ENCODE measurements at regions not wholly inside any gene's neighbourhood (a gene's known extent, or its start where the extent isn't known, plus 50 kb on each side); places are given as distances from the start of the nearest gene placed in this dataset.

- Mint-ChIP-seq H3K4me3 (no peak overlapping the region), H3K27me3 (no peaks in the 10 kb centered on the region), H3K27ac (no peak overlapping the region), H3K36me3 (no peaks in the 10 kb centered on the region), H3K4me1 (no peaks in the 10 kb centered on the region), H3K9me3 (peaks cover 2 to 31% (median 9%) of the 10 kb centered on the region in 7 donors)
- Histone ChIP-seq H3K4me3 (ENCODE audit: low read depth, low read length) (no peak overlapping the region), H3K27me3 (ENCODE audit: control insufficient read depth, insufficient read depth, low read length) (no peaks in the 10 kb centered on the region), H3K27ac (ENCODE audit: insufficient read depth, low read length, poor library complexity, severe bottlenecking) (no peak overlapping the region), H3K36me3 (ENCODE audit: control insufficient read depth, insufficient read depth, low read length) (no peaks in the 10 kb centered on the region), H3K4me1 (ENCODE audit: control insufficient read depth, insufficient read depth, low read length, poor library complexity, severe bottlenecking) (no peaks in the 10 kb centered on the region), H3K9me3 (ENCODE audit: control insufficient read depth in 2 of 2, low read length in 2 of 2) (peaks cover 0 to 2% of the 10 kb centered on the region in 2 experiments)
- no peak for ATAC-seq (ENCODE audit: low read depth in 2 of 2)
- DNase-seq: no peak
Observed at GRCh38 chr5:13029211-13029610, 915.3 kb downstream of the DNAH5 start.

- Mint-ChIP-seq H3K27ac (no peak overlapping the region), H3K9me3 (peaks cover 0 to 31% (median 9%) of the 10 kb centered on the region in 7 donors)
- no peak for ATAC-seq (ENCODE audit: low read depth in 2 of 2)
Observed at GRCh38 chr5:13027874-13028273, 916.6 kb downstream of the DNAH5 start.

DNA sequence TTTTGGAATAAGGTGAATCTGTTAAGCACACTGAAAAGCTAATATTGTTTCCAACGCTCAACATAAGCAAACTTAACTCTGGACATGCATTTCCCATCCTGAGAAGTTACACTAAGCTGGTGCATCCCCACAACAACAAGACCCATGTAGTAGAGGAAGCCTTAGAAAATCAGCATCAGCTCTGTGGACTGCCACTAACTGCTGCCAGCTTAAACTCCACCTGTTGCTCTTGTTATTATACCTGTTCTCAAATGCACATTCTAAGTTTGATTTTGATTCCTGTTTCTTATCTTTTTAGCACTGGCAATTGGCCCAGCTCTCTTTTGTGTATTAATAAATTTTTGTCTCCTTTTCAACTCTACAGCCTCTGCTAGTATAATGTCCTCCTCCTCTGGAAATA lies 924.8 kb downstream of the DNAH5 start:
- no peaks in the 10 kb centered on the region for H3K27me3 Mint-ChIP-seq
- no peaks in the 10 kb centered on the region for H3K36me3 Mint-ChIP-seq
- H3K9me3 ChIP-seq (ENCODE audit: control insufficient read depth in 2 of 2, low read length in 2 of 2): peaks cover 0 to 2% of the 10 kb centered on the region in 2 experiments
- H3K4me3 Mint-ChIP-seq: no peak overlapping the region
- H3K4me1 Mint-ChIP-seq: no peaks in the 10 kb centered on the region
- H3K9me3 Mint-ChIP-seq: peaks cover 0 to 19% (median 1%) of the 10 kb centered on the region in 7 donors
- H3K36me3 ChIP-seq (ENCODE audit: control insufficient read depth, insufficient read depth, low read length): no peaks in the 10 kb centered on the region
- no peaks in the 10 kb centered on the region for H3K27me3 ChIP-seq (ENCODE audit: control insufficient read depth, insufficient read depth, low read length)
- ATAC-seq (ENCODE audit: low read depth in 2 of 2) (no peak), DNase-seq (no peak)
- no peak overlapping the region for H3K27ac ChIP-seq (ENCODE audit: insufficient read depth, low read length, poor library complexity, severe bottlenecking)
- no peak overlapping the region for H3K27ac Mint-ChIP-seq
- H3K4me1 ChIP-seq (ENCODE audit: control insufficient read depth, insufficient read depth, low read length, poor library complexity, severe bottlenecking): no peaks in the 10 kb centered on the region
- no peak overlapping the region for H3K4me3 ChIP-seq (ENCODE audit: low read depth, low read length)

More at GRCh38 chr5:13027874-13028273, 916.6 kb downstream of the DNAH5 start:
- no peak for DNase-seq
- H3K4me3 ChIP-seq (ENCODE audit: low read depth, low read length): no peak overlapping the region
- Mint-ChIP-seq H3K27me3 (no peaks in the 10 kb centered on the region), H3K36me3 (no peaks in the 10 kb centered on the region), H3K4me1 (no peaks in the 10 kb centered on the region), H3K4me3 (no peak overlapping the region)
- H3K36me3 ChIP-seq (ENCODE audit: control insufficient read depth, insufficient read depth, low read length): no peaks in the 10 kb centered on the region
- H3K27ac ChIP-seq (ENCODE audit: insufficient read depth, low read length, poor library complexity, severe bottlenecking): no peak overlapping the region
- peaks cover 0 to 2% of the 10 kb centered on the region in 2 experiments for H3K9me3 ChIP-seq (ENCODE audit: control insufficient read depth in 2 of 2, low read length in 2 of 2)
- H3K4me1 ChIP-seq (ENCODE audit: control insufficient read depth, insufficient read depth, low read length, poor library complexity, severe bottlenecking): no peaks in the 10 kb centered on the region
- H3K27me3 ChIP-seq (ENCODE audit: control insufficient read depth, insufficient read depth, low read length): no peaks in the 10 kb centered on the region

- H3K4me1 Mint-ChIP-seq: no peaks in the 10 kb centered on the region
- Histone ChIP-seq H3K27me3 (ENCODE audit: control insufficient read depth, insufficient read depth, low read length) (no peaks in the 10 kb centered on the region), H3K4me1 (ENCODE audit: control insufficient read depth, insufficient read depth, low read length, poor library complexity, severe bottlenecking) (no peaks in the 10 kb centered on the region), H3K27ac (ENCODE audit: insufficient read depth, low read length, poor library complexity, severe bottlenecking) (no peak overlapping the region), H3K9me3 (ENCODE audit: control insufficient read depth in 2 of 2, low read length in 2 of 2) (peaks cover 0 to 10% of the 10 kb centered on the region in 2 experiments), H3K36me3 (ENCODE audit: control insufficient read depth, insufficient read depth, low read length) (no peaks in the 10 kb centered on the region), H3K4me3 (ENCODE audit: low read depth, low read length) (no peak overlapping the region)
- no peak overlapping the region for H3K4me3 Mint-ChIP-seq
- no peaks in the 10 kb centered on the region for H3K27me3 Mint-ChIP-seq
- no peak for ATAC-seq (ENCODE audit: low read depth in 2 of 2)
- H3K9me3 Mint-ChIP-seq: peaks cover 7 to 35% (median 10%) of the 10 kb centered on the region in 7 donors
- no peaks in the 10 kb centered on the region for H3K36me3 Mint-ChIP-seq
- H3K27ac Mint-ChIP-seq: no peak overlapping the region
- no peak for DNase-seq
Observed at GRCh38 chr5:13003457-13003856, 941.0 kb downstream of the DNAH5 start.

- Mint-ChIP-seq H3K9me3 (peaks cover 1 to 19% (median 14%) of the 10 kb centered on the region in 7 donors), H3K36me3 (no peaks in the 10 kb centered on the region), H3K4me1 (no peaks in the 10 kb centered on the region), H3K27ac (no peak overlapping the region), H3K27me3 (no peaks in the 10 kb centered on the region), H3K4me3 (no peak overlapping the region)
- Histone ChIP-seq H3K9me3 (ENCODE audit: control insufficient read depth in 2 of 2, low read length in 2 of 2) (peaks cover 0 to 10% of the 10 kb centered on the region in 2 experiments), H3K4me3 (ENCODE audit: low read depth, low read length) (no peak overlapping the region), H3K27me3 (ENCODE audit: control insufficient read depth, insufficient read depth, low read length) (no peaks in the 10 kb centered on the region), H3K4me1 (ENCODE audit: control insufficient read depth, insufficient read depth, low read length, poor library complexity, severe bottlenecking) (no peaks in the 10 kb centered on the region), H3K36me3 (ENCODE audit: control insufficient read depth, insufficient read depth, low read length) (no peaks in the 10 kb centered on the region), H3K27ac (ENCODE audit: insufficient read depth, low read length, poor library complexity, severe bottlenecking) (no peak overlapping the region)
- ATAC-seq (ENCODE audit: low read depth in 2 of 2): no peak
- no peak for DNase-seq
Observed at GRCh38 chr5:12999667-13000066, 944.8 kb downstream of the DNAH5 start.

- H3K36me3 Mint-ChIP-seq: no peaks in the 10 kb centered on the region
- Histone ChIP-seq H3K27me3 (ENCODE audit: control insufficient read depth, insufficient read depth, low read length) (no peaks in the 10 kb centered on the region), H3K9me3 (ENCODE audit: control insufficient read depth in 2 of 2, low read length in 2 of 2) (peaks cover 0 to 6% of the 10 kb centered on the region in 2 experiments), H3K4me3 (ENCODE audit: low read depth, low read length) (no peak overlapping the region), H3K4me1 (ENCODE audit: control insufficient read depth, insufficient read depth, low read length, poor library complexity, severe bottlenecking) (no peaks in the 10 kb centered on the region), H3K36me3 (ENCODE audit: control insufficient read depth, insufficient read depth, low read length) (no peaks in the 10 kb centered on the region), H3K27ac (ENCODE audit: insufficient read depth, low read length, poor library complexity, severe bottlenecking) (no peak overlapping the region)
- H3K4me1 Mint-ChIP-seq: no peaks in the 10 kb centered on the region
- no peaks in the 10 kb centered on the region for H3K27me3 Mint-ChIP-seq
- no peak overlapping the region for H3K27ac Mint-ChIP-seq
- H3K9me3 Mint-ChIP-seq: peaks cover 1 to 37% (median 5%) of the 10 kb centered on the region in 7 donors
- no peak for ATAC-seq (ENCODE audit: low read depth in 2 of 2)
- no peak overlapping the region for H3K4me3 Mint-ChIP-seq
- DNase-seq: no peak
Observed at GRCh38 chr5:12985142-12985541, 959.3 kb downstream of the DNAH5 start.

DNA sequence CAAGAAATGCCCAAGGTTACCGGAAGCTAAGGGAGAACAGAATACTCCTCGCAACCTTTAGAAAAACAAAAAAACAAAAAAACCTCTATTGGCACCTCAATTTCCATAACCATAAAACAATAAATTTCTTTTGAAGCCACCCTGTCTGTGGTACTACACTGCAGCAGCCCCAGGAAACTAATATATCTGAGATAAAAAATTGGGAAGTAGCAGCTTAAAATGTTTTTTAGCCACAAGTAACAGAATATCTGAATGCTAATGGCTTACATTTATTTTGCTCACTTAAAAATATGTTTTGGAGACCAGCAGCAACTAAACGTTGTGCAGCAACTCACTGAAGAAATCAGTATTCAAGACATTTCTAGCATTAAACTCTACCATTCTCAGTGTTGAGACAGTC lies 969.6 kb downstream of the DNAH5 start:
- ATAC-seq (ENCODE audit: low read depth in 2 of 2): no peak
- H3K4me1 Mint-ChIP-seq: no peaks in the 10 kb centered on the region

GRCh38 chr5:12965804-12966203 lies 978.7 kb downstream of the DNAH5 start:
- no peak overlapping the region for H3K27ac ChIP-seq (ENCODE audit: insufficient read depth, low read length, poor library complexity, severe bottlenecking)
- Mint-ChIP-seq H3K36me3 (no peaks in the 10 kb centered on the region), H3K4me3 (no peak overlapping the region), H3K4me1 (no peaks in the 10 kb centered on the region), H3K27ac (no peak overlapping the region), H3K9me3 (peaks cover 0 to 20% (median 7%) of the 10 kb centered on the region in 7 donors), H3K27me3 (no peaks in the 10 kb centered on the region)
- no peaks in the 10 kb centered on the region for H3K27me3 ChIP-seq (ENCODE audit: control insufficient read depth, insufficient read depth, low read length)
- H3K9me3 ChIP-seq (ENCODE audit: control insufficient read depth in 2 of 2, low read length in 2 of 2): no peaks in the 10 kb centered on the region
- ATAC-seq (ENCODE audit: low read depth in 2 of 2) (no peak), DNase-seq (no peak)
- H3K4me3 ChIP-seq (ENCODE audit: low read depth, low read length): no peak overlapping the region
- no peaks in the 10 kb centered on the region for H3K4me1 ChIP-seq (ENCODE audit: control insufficient read depth, insufficient read depth, low read length, poor library complexity, severe bottlenecking)
- no peaks in the 10 kb centered on the region for H3K36me3 ChIP-seq (ENCODE audit: control insufficient read depth, insufficient read depth, low read length)

More for the DNA sequence above, 969.6 kb downstream of the DNAH5 start:
- H3K27me3 Mint-ChIP-seq: no peaks in the 10 kb centered on the region
- no peak overlapping the region for H3K4me3 Mint-ChIP-seq
- H3K4me1 ChIP-seq (ENCODE audit: control insufficient read depth, insufficient read depth, low read length, poor library complexity, severe bottlenecking): no peaks in the 10 kb centered on the region
- no peaks in the 10 kb centered on the region for H3K36me3 Mint-ChIP-seq
- peaks cover 0 to 11% (median 5%) of the 10 kb centered on the region in 7 donors for H3K9me3 Mint-ChIP-seq
- no peak overlapping the region for H3K27ac Mint-ChIP-seq
- DNase-seq: no peak
- no peaks in the 10 kb centered on the region for H3K36me3 ChIP-seq (ENCODE audit: control insufficient read depth, insufficient read depth, low read length)
- no peak overlapping the region for H3K27ac ChIP-seq (ENCODE audit: insufficient read depth, low read length, poor library complexity, severe bottlenecking)
- peaks cover 3 to 11% of the 10 kb centered on the region in 2 experiments for H3K9me3 ChIP-seq (ENCODE audit: control insufficient read depth in 2 of 2, low read length in 2 of 2)
- H3K27me3 ChIP-seq (ENCODE audit: control insufficient read depth, insufficient read depth, low read length): no peaks in the 10 kb centered on the region
- no peak overlapping the region for H3K4me3 ChIP-seq (ENCODE audit: low read depth, low read length)
